B cell (primary cell): ENCODE measurements at regions not wholly inside any gene's neighbourhood (a gene's known extent, or its start where the extent isn't known, plus 50 kb on each side); places are given as distances from the start of the nearest gene placed in this dataset.

Source experiments
- CTCF ChIP-seq: fragments of 200-600 bp; IDR thresholded peaks from one replicate; pipeline ENCODE4 v1.8.0; 2022; ENCODE audit warnings: antibody characterized with exemption, mild to moderate bottlenecking
- EZH2 ChIP-seq: IDR thresholded peaks from 2 replicates; pipeline ENCODE4 v1.6.1; 2012; ENCODE audit warnings: borderline replicate concordance, low read depth, mild to moderate bottlenecking, moderate library complexity, low read length; ENCODE audit not compliant: insufficient read depth, poor library complexity, severe bottlenecking

- no peak for TF ChIP-seq CTCF
- TF ChIP-seq EZH2: no peak
Measured at GRCh38 chr3:98974442-98974841, 72.9 kb upstream of the DCBLD2 start.
